ENCODE measurements at regions not wholly inside any gene's neighbourhood (a gene's known extent, or its start where the extent isn't known, plus 50 kb on each side); places are given as distances from the start of the nearest gene placed in this dataset.

DNA sequence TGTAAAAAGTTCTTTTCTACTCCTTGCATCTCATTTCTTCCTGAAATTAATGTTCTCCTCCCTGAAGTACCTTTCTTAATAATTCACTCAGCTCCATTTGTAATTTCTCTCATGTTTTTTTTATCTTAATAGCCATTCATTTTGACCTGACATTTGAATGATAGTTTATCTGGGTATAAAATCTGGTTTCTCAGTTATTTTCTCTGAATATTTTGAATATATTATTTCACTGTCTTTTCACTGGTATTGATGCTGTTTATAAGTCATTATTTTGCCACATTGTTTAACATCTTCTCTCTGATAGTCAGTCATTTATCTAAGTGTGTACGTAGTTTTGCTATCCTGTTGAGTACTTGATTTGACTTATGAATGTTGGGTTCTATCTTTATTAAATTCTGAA lies 68.8 kb upstream of the ARHGAP18 start:
- DNase-seq (ENCODE audit: low read depth in 1 of 2, low spot score in 1 of 2), result no peak
- TF ChIP-seq GABPA (IDR thresholded peaks at IDR 0.05; ENCODE audit: low read depth) (no peak), SPI1 (IDR thresholded peaks at IDR 0.05; ENCODE audit: borderline replicate concordance, low read depth) (no peak), POLR2AphosphoS5 (IDR thresholded peaks at IDR 0.05; ENCODE audit: low read depth) (no peak)
- TF ChIP-seq, protein P1, sequence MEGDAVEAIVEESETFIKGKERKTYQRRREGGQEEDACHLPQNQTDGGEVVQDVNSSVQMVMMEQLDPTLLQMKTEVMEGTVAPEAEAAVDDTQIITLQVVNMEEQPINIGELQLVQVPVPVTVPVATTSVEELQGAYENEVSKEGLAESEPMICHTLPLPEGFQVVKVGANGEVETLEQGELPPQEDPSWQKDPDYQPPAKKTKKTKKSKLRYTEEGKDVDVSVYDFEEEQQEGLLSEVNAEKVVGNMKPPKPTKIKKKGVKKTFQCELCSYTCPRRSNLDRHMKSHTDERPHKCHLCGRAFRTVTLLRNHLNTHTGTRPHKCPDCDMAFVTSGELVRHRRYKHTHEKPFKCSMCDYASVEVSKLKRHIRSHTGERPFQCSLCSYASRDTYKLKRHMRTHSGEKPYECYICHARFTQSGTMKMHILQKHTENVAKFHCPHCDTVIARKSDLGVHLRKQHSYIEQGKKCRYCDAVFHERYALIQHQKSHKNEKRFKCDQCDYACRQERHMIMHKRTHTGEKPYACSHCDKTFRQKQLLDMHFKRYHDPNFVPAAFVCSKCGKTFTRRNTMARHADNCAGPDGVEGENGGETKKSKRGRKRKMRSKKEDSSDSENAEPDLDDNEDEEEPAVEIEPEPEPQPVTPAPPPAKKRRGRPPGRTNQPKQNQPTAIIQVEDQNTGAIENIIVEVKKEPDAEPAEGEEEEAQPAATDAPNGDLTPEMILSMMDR (IDR thresholded peaks at IDR 0.05; ENCODE audit: insufficient read depth, low read length), result no peak
- TF ChIP-seq, protein P2, sequence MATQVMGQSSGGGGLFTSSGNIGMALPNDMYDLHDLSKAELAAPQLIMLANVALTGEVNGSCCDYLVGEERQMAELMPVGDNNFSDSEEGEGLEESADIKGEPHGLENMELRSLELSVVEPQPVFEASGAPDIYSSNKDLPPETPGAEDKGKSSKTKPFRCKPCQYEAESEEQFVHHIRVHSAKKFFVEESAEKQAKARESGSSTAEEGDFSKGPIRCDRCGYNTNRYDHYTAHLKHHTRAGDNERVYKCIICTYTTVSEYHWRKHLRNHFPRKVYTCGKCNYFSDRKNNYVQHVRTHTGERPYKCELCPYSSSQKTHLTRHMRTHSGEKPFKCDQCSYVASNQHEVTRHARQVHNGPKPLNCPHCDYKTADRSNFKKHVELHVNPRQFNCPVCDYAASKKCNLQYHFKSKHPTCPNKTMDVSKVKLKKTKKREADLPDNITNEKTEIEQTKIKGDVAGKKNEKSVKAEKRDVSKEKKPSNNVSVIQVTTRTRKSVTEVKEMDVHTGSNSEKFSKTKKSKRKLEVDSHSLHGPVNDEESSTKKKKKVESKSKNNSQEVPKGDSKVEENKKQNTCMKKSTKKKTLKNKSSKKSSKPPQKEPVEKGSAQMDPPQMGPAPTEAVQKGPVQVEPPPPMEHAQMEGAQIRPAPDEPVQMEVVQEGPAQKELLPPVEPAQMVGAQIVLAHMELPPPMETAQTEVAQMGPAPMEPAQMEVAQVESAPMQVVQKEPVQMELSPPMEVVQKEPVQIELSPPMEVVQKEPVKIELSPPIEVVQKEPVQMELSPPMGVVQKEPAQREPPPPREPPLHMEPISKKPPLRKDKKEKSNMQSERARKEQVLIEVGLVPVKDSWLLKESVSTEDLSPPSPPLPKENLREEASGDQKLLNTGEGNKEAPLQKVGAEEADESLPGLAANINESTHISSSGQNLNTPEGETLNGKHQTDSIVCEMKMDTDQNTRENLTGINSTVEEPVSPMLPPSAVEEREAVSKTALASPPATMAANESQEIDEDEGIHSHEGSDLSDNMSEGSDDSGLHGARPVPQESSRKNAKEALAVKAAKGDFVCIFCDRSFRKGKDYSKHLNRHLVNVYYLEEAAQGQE (IDR thresholded peaks at IDR 0.05; ENCODE audit: insufficient replicate concordance, low read depth), result no peak
- Histone ChIP-seq H3K27ac (replicated peaks) (no peak overlapping the region), H3K4me3 (replicated peaks; ENCODE audit: insufficient read depth, low read length) (no peak overlapping the region), H3K27me3 (ENCODE audit: insufficient read depth, poor library complexity, severe bottlenecking) (no peaks in the 10 kb centered on the region)

DNA sequence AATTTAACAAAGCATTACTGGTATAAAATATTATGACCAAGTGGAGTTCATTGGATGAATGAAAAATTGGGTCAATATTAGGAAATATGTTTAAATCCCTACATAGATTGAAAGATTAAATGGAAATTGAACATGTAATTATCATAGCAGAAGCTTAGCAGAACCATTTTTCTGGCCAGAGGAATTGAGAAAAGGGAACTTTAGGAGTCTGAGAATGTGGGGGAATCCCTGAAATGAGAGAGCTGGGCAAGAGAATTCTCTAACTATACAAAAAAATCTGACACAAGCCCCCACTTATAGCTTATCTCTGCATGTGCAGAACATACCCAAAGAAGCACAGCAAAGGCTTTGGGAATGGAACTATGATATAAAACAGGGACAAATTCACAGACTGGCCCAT lies 67.4 kb upstream of the ARHGAP18 start:
- TF ChIP-seq, protein P2 (IDR thresholded peaks at IDR 0.05; ENCODE audit: insufficient replicate concordance, low read depth), result no peak
- TF ChIP-seq, protein P1 (IDR thresholded peaks at IDR 0.05; ENCODE audit: insufficient read depth, low read length), result no peak
- no peak for TF ChIP-seq GABPA (IDR thresholded peaks at IDR 0.05; ENCODE audit: low read depth)
- TF ChIP-seq SPI1 (IDR thresholded peaks at IDR 0.05; ENCODE audit: borderline replicate concordance, low read depth), result no peak
- no peak for TF ChIP-seq POLR2AphosphoS5 (IDR thresholded peaks at IDR 0.05; ENCODE audit: low read depth)
- Histone ChIP-seq H3K27ac (replicated peaks) (no peak overlapping the region), H3K4me3 (replicated peaks; ENCODE audit: insufficient read depth, low read length) (no peak overlapping the region), H3K27me3 (ENCODE audit: insufficient read depth, poor library complexity, severe bottlenecking) (no peaks in the 10 kb centered on the region)
- DNase-seq (ENCODE audit: low read depth in 1 of 2, low spot score in 1 of 2), result no peak

DNA sequence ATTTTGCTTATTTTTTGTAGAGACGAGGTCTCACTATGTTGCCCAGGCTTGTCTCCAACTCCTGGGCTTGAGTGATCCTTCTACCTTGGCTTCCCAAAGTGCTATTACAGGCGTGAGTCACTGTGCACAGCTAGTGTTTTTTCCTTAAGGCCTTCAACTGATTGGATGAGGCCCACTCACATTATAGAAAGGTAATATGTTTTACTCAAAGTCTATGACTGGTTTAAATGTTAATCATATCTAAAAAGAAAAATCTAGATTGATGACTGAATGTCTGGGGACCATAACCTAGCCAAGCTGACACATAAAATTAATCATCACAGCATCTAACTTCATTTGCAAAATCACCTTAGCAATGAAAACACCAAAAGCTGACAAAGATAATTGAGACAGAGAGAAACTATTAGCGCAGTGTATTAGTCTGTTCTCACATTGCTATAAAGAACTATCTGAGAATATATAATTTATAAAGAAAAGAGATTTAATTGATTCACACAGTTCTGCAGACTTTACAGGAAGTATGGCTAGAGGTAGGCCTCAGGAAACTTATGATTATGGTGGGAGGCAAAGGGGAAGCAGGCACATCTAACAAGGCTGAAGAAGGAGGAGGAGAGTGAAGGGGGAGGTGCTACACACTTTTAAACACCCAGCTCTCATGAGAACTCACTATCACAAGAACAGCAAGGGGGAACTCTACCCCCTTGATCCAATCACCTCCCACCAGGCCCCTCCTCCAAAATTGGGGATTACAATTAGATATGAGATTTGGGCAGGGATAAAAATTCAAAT lies 66.8 kb upstream of the ARHGAP18 start:
- Histone ChIP-seq H3K4me3 (replicated peaks; ENCODE audit: insufficient read depth, low read length) (no peak overlapping the region), H3K27ac (replicated peaks) (no peak overlapping the region), H3K27me3 (ENCODE audit: insufficient read depth, poor library complexity, severe bottlenecking) (no peaks in the 10 kb centered on the region)
- peak in 1 of 2 experiments; percentile 5 for DNase-seq (ENCODE audit: low read depth in 1 of 2, low spot score in 1 of 2)
- TF ChIP-seq GABPA (IDR thresholded peaks at IDR 0.05; ENCODE audit: low read depth) (no peak), SPI1 (IDR thresholded peaks at IDR 0.05; ENCODE audit: borderline replicate concordance, low read depth) (no peak), POLR2AphosphoS5 (IDR thresholded peaks at IDR 0.05; ENCODE audit: low read depth) (no peak)
- TF ChIP-seq, protein P2 (IDR thresholded peaks at IDR 0.05; ENCODE audit: insufficient replicate concordance, low read depth), result no peak
- TF ChIP-seq, protein P1 (IDR thresholded peaks at IDR 0.05; ENCODE audit: insufficient read depth, low read length), result no peak
